ENCODE measurements at regions not wholly inside any gene's neighbourhood (a gene's known extent, or its start where the extent isn't known, plus 50 kb on each side); places are given as distances from the start of the nearest gene placed in this dataset.

DNA sequence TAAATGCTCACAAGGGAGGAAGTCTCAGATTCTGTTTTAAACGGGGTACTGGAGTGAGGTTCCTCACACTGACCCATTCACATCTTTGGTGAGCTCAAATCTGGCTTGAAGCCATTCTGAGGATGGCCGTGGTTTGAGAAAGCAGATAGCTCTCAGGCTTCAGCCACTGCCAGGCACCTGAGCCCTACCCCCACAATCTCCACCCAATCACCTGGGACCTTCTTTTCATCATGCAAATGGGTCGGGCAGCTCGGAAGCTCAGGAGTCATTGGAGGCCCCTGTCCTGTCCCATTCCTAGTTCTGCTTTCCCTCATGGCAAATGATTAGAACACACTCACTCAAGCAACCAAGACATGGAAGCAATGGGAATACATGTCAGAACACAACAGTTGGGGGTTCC, 141.4 kb upstream of the ETS2 start:
- Histone ChIP-seq H3K27me3 (no peaks in the 10 kb centered on the region), H3K9me3 (no peaks in the 10 kb centered on the region), H3K4me3 (no peak overlapping the region), H3K36me3 (0 out of 2 replicates have a peak, but pooled peaks cover 2% of the 10 kb centered on the region)
- no peak for DNase-seq

DNA sequence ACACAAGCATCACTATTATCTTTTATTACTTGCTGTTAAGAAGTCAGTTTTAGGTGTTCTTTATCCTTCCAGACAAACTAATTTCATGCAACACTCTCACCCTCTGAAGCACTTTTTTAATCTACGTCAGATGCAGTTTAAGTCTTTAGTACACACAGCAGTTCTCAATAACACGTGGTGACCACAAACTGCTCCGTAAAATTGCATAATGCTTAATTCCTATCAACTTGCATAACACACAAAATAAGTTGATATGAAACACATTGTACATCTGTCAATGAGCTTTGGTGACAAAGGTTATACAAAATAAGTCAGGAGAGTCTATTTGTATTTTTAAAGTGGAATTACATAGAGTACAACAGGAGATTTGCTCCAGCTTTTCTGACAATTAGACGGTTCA, 140.9 kb upstream of the ETS2 start:
- Histone ChIP-seq H3K27me3 (no peaks in the 10 kb centered on the region), H3K4me3 (no peak overlapping the region), H3K9me3 (no peaks in the 10 kb centered on the region), H3K36me3 (no peaks in the 10 kb centered on the region)
- no peak for DNase-seq

GRCh38 chr21:38667291-38667870, 138.3 kb upstream of the ETS2 start:
- H3K4me3 ChIP-seq, result no peak overlapping the region
- no peaks in the 10 kb centered on the region for H3K36me3 ChIP-seq
- DNase-seq, result no peak
- H3K27me3 ChIP-seq, result no peaks in the 10 kb centered on the region
- no peaks in the 10 kb centered on the region for H3K9me3 ChIP-seq

- H3K9me3 ChIP-seq, result no peaks in the 10 kb centered on the region
- no peak for DNase-seq
- H3K36me3 ChIP-seq, result no peaks in the 10 kb centered on the region
- H3K4me3 ChIP-seq, result no peak overlapping the region
- no peaks in the 10 kb centered on the region for H3K27me3 ChIP-seq
Measured at GRCh38 chr21:38668067-38668466, 137.7 kb upstream of the ETS2 start.

GRCh38 chr21:38668541-38668940, 137.2 kb upstream of the ETS2 start:
- no peak for DNase-seq
- Histone ChIP-seq H3K36me3 (no peaks in the 10 kb centered on the region), H3K9me3 (no peaks in the 10 kb centered on the region), H3K4me3 (no peak overlapping the region), H3K27me3 (no peaks in the 10 kb centered on the region)

- H3K36me3 ChIP-seq, result no peaks in the 10 kb centered on the region
- H3K27me3 ChIP-seq, result no peaks in the 10 kb centered on the region
- H3K9me3 ChIP-seq, result no peaks in the 10 kb centered on the region
- peak; percentile 15 for DNase-seq
- no peak overlapping the region for H3K4me3 ChIP-seq
Measured at GRCh38 chr21:38669186-38669585, 136.5 kb upstream of the ETS2 start.

- H3K9me3 ChIP-seq, result no peaks in the 10 kb centered on the region
- DNase-seq, result no peak
- no peaks in the 10 kb centered on the region for H3K27me3 ChIP-seq
- no peaks in the 10 kb centered on the region for H3K36me3 ChIP-seq
- no peak overlapping the region for H3K4me3 ChIP-seq
Measured at GRCh38 chr21:38670861-38671260, 134.9 kb upstream of the ETS2 start.

DNA sequence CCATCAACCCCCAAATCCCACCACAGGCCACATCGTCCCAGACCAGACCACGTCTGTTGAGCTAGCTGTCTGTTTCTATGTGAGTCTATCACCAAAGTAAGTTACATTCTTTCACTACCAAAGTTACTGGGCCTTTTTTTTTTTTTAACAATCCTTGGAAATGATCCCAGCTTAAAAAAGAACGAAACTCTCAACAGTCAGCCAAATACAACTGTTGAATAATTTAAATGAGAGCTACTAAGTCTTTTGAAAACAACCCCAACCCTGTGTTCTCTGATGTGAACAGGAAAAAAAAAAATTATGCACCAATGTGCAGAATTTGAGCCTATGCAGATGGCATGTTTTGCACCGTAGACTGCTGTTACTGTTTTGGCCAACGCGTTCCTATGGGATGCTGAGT, 134.0 kb upstream of the ETS2 start:
- DNase-seq, result no peak
- Histone ChIP-seq H3K36me3 (no peaks in the 10 kb centered on the region), H3K4me3 (no peak overlapping the region), H3K9me3 (no peaks in the 10 kb centered on the region), H3K27me3 (no peaks in the 10 kb centered on the region)

DNA sequence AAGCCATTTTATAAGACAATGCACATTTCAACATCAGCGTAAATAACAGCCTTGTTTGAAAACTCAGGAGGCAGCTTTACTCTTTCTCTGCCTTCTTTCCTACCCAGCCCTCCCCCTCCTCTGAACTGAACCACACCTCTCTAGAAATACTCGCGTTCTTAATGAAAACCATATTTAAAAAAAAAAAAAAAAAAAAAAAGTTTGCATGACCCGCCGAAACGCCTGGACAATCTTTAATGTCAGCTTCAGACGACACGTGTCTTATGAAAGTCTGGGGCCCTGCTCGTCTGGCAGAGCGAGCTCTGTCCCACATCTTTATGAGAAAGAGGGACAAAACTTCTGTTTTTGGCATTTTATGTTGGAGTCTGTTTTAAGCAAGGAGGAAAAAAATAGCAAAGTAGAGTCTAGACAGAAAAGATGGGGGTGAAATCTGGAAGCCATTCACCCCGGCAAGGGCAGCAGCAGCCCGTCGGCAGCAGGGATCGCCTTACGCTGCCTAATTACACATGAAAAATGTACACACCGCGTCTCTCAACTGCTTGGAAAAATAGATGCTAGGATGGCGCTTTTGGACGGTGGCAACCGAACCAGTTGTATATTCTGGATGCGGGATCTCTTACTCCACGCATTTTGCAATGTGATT, 130.4 kb upstream of the ETS2 start:
- Histone ChIP-seq H3K4me3 (no peak overlapping the region), H3K9me3 (no peaks in the 10 kb centered on the region), H3K36me3 (no peaks in the 10 kb centered on the region), H3K27me3 (no peaks in the 10 kb centered on the region)
- no peak for DNase-seq

DNA sequence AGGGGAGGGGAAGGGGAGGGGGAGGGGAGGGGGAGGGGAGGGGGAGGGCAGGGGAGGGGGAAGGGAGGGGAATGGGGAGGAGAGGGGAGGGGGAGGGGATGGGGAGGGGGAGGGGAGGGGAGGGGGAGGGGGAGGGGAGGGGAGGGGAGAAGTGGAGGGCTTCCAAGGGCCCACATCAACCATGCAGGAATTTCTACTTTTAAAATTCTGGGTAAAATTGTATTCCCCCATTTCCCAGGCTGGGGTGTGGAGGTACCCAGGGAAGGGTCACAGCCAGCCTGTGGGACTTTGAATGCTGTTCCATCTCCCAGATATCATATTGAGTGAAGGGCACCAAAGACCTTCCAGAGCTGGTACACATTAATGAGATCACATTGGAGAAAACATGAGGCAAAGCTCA, 126.9 kb upstream of the ETS2 start:
- Histone ChIP-seq H3K4me3 (no peak overlapping the region), H3K27me3 (no peaks in the 10 kb centered on the region), H3K9me3 (no peaks in the 10 kb centered on the region), H3K36me3 (no peaks in the 10 kb centered on the region)
- no peak for DNase-seq

DNA sequence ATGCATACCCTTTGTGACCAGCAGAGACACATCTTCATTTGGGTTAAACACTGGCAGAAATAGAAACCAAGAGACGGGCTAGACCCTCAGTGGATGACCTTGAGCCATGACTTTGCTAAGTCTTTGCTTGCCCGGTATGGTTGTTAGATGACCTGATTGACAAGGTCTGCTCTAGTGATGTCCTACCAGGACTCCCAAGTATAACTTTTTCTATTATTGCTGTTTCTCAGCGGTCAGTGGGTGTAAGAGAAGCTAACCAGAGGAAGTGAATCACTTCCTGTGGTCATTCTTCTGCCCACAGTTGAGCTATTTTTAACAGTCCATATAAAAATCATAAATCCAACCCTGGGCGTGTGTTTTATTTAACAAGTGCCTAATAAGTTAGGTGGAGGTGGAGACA, 126.2 kb upstream of the ETS2 start:
- no peaks in the 10 kb centered on the region for H3K27me3 ChIP-seq
- no peaks in the 10 kb centered on the region for H3K9me3 ChIP-seq
- DNase-seq, result peak; percentile 23
- no peaks in the 10 kb centered on the region for H3K36me3 ChIP-seq
- no peak overlapping the region for H3K4me3 ChIP-seq

DNA sequence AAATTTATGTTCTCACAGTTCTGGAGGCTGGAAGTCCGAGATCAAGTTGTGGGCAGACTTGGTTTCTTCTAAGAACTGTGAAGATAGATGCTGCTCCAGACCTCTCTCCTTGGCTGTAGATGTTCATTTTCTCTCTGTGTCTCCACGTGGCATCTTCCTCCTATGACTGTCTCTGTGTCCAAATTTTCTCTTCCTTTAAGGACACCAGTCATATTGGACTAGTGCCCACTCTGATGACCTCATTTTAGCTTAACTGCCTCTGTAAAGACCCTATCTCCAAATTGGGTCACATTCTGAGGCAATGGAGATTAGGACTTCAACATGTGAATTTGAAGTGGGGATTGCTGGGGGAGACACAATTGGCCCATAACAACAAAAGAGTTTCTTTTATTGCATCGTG, 125.3 kb upstream of the ETS2 start:
- Histone ChIP-seq H3K9me3 (no peaks in the 10 kb centered on the region), H3K27me3 (no peaks in the 10 kb centered on the region)
- no peak for DNase-seq

GRCh38 chr21:38683222-38683621, 122.5 kb upstream of the ETS2 start:
- H3K4me3 ChIP-seq, result no peak overlapping the region
- no peaks in the 10 kb centered on the region for H3K27me3 ChIP-seq
- no peak for DNase-seq
- no peaks in the 10 kb centered on the region for H3K36me3 ChIP-seq
- peaks cover 4% of the 10 kb centered on the region; the same call in 1 of the 2 replicates for H3K9me3 ChIP-seq

More for the DNA sequence above, 125.3 kb upstream of the ETS2 start:
- no peaks in the 10 kb centered on the region for H3K36me3 ChIP-seq
- H3K4me3 ChIP-seq, result no peak overlapping the region

DNA sequence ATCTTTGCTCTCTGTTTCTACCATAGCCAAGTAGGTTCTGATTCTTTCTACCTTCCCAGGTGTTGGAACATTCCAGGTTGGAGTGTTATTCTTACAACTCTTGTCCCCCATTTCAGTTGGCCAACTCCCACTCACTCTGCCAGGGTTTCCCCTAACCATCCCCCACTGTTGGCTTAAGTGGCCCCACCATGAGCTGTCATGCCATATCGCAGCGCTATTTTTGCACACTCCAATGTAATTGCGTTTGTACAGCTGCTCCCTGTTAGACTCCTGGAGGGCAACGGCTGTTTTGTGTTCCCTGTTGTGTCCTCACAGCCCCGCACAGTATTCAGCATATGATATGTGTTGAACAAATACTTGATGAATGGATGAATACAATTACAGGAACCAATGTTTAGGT, 117.7 kb upstream of the ETS2 start:
- Histone ChIP-seq H3K36me3 (no peaks in the 10 kb centered on the region), H3K9me3 (peaks cover 7% of the 10 kb centered on the region; the same call in 1 of the 2 replicates), H3K4me3 (no peak overlapping the region), H3K27me3 (no peaks in the 10 kb centered on the region)
- no peak for DNase-seq

DNA sequence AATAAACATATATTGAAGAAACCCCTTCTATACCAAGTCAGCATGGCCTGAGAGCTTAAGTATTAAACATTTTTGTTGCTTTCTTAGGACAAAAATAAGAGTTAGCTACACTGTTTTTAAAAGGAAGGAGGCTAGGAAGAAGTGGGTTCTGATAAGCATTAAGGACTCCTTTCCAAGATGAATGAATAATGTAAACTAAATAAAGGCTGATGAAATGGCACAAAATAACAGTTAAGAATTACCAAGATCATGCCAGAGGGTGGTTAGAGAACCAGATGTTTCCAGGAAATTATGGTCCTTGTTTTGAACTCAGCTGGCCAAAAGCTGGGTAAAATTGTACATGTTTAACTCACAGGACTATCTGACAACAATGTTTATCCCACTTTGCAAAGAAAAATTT, 114.1 kb upstream of the ETS2 start:
- no peak for DNase-seq
- Histone ChIP-seq H3K4me3 (no peak overlapping the region), H3K9me3 (peaks cover 7% of the 10 kb centered on the region; the same call in 1 of the 2 replicates), H3K27me3 (no peaks in the 10 kb centered on the region), H3K36me3 (no peaks in the 10 kb centered on the region)

DNA sequence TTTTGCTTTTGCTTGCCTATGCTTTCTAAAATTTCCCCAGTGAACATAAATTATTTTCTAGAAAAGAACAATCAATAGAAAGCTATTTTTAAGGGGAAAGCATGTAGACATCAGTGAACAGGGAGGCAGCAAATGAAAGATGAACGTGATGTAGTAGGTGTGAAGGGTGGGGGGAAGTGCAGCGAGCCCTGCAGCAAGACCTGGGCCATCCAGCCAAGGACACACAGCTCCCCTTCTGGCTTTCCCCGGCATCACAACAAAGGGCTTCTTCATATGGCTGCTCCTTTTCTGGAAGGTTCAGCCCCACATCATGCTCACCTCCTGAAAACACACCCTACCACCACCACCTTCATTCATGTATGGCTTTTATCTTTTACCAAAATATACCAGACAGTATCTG, 109.2 kb upstream of the ETS2 start:
- Histone ChIP-seq H3K36me3 (no peaks in the 10 kb centered on the region), H3K4me3 (no peak overlapping the region), H3K9me3 (no peaks in the 10 kb centered on the region), H3K27me3 (no peaks in the 10 kb centered on the region)
- DNase-seq, result no peak

GRCh38 chr21:38699048-38699447, 106.7 kb upstream of the ETS2 start:
- Histone ChIP-seq H3K4me3 (no peak overlapping the region), H3K9me3 (no peaks in the 10 kb centered on the region), H3K36me3 (no peaks in the 10 kb centered on the region), H3K27me3 (no peaks in the 10 kb centered on the region)
- no peak for DNase-seq

- H3K4me3 ChIP-seq, result no peak overlapping the region
- no peaks in the 10 kb centered on the region for H3K9me3 ChIP-seq
- no peaks in the 10 kb centered on the region for H3K27me3 ChIP-seq
- H3K36me3 ChIP-seq, result no peaks in the 10 kb centered on the region
- no peak for DNase-seq
Measured at GRCh38 chr21:38702196-38702595, 103.5 kb upstream of the ETS2 start.
